GM23338 (cell line): ENCODE measurements at regions not wholly inside any gene's neighbourhood (a gene's known extent, or its start where the extent isn't known, plus 50 kb on each side); places are given as distances from the start of the nearest gene placed in this dataset.

ENCODE experiments used
- ATAC-seq: fragments of 200-7000 bp; cut with Tn5 transposase; 3 replicates; pipeline ENCODE4 v1.9.1; 2020
- DNase-seq: peaks from one replicate; pipeline ENCODE4 v3.0.0-alpha.2; 2015; ENCODE audit warnings: low spot score
- H2AFZ ChIP-seq: fragments of 200-600 bp; sonication (generic); 2 replicates; pipeline ENCODE4 v1.8.0; 2016; ENCODE audit warnings: antibody characterized with exemption, mild to moderate bottlenecking, moderate library complexity
- H3F3A ChIP-seq: fragments of 200-600 bp; sonication (generic); replicated peaks from 2 replicates; pipeline ENCODE4 v1.8.0; 2017; ENCODE audit warnings: antibody characterized with exemption, mixed run types, low read depth
- H3K27ac ChIP-seq: fragments of 200-600 bp; sonication (generic); 2 replicates; pipeline ENCODE4 v1.6.1; 2016; ENCODE audit warnings: low read depth
- H3K27me3 ChIP-seq: fragments of 200-600 bp; sonication (generic); 2 replicates; pipeline ENCODE4 v1.8.0; 2016; ENCODE audit warnings: mild to moderate bottlenecking, mixed run types, moderate library complexity; ENCODE audit not compliant: insufficient read depth
- H3K36me3 ChIP-seq: fragments of 200-600 bp; sonication (generic); 2 replicates; pipeline ENCODE4 v1.8.0; 2016; ENCODE audit warnings: mild to moderate bottlenecking; ENCODE audit not compliant: insufficient read depth
- H3K4me1 ChIP-seq: fragments of 200-600 bp; sonication (generic); 2 replicates; pipeline ENCODE4 v1.8.0; 2016; ENCODE audit warnings: mild to moderate bottlenecking, moderate library complexity; ENCODE audit not compliant: insufficient read depth
- H3K4me2 ChIP-seq: fragments of 200-600 bp; sonication (generic); 2 replicates; pipeline ENCODE4 v1.7.1; 2017; ENCODE audit warnings: mixed run types
- H3K4me3 ChIP-seq: fragments of 200-600 bp; sonication (generic); 2 replicates; pipeline ENCODE4 v1.6.1; 2016; ENCODE audit warnings: mixed run types
- H3K79me2 ChIP-seq: fragments of 200-600 bp; sonication (generic); replicated peaks from 2 replicates; pipeline ENCODE4 v1.8.0; 2017; ENCODE audit warnings: mild to moderate bottlenecking; ENCODE audit not compliant: insufficient read depth
- H3K9me2 ChIP-seq: fragments of 200-600 bp; sonication (generic); 2 replicates; pipeline ENCODE4 v1.8.0; 2017; ENCODE audit not compliant: insufficient read depth
- H4K20me1 ChIP-seq: fragments of 200-600 bp; sonication (generic); replicated peaks from 2 replicates; pipeline ENCODE4 v1.8.0; 2017; ENCODE audit warnings: mild to moderate bottlenecking; ENCODE audit not compliant: insufficient read depth
- H3K27ac Mint-ChIP-seq: 2 replicates; pipeline ENCODE4 v1.8.0; 2020; ENCODE audit warnings: inconsistent platforms, mild to moderate bottlenecking, moderate library complexity, mixed read lengths
- H3K27me3 Mint-ChIP-seq: 3 replicates; pipeline ENCODE4 v1.8.0; 2022; ENCODE audit warnings: low read depth, mild to moderate bottlenecking, moderate library complexity, mixed read lengths, inconsistent platforms; ENCODE audit not compliant: insufficient read depth, poor library complexity
- H3K36me3 Mint-ChIP-seq: 3 replicates; pipeline ENCODE4 v1.8.0; 2021; ENCODE audit warnings: low read depth, mild to moderate bottlenecking, inconsistent platforms, moderate library complexity, mixed read lengths
- H3K4me1 Mint-ChIP-seq: 3 replicates; pipeline ENCODE4 v1.8.0; 2020; ENCODE audit warnings: mild to moderate bottlenecking, inconsistent platforms, mixed read lengths
- H3K4me3 Mint-ChIP-seq: 3 replicates; pipeline ENCODE4 v1.8.0; 2021; ENCODE audit warnings: moderate library complexity, mild to moderate bottlenecking, inconsistent platforms, mixed read lengths
- H3K9me3 Mint-ChIP-seq: 3 replicates; pipeline ENCODE4 v1.8.0; 2020; ENCODE audit warnings: moderate library complexity, mild to moderate bottlenecking, inconsistent platforms, mixed read lengths
- CREB1 ChIP-seq: fragments of 250-450 bp; sonication (Bioruptor Pico); IDR thresholded peaks from 2 replicates; pipeline ENCODE4 v1.5.0; 2020; ENCODE audit warnings: low read depth, mild to moderate bottlenecking, moderate library complexity
- EZH2 ChIP-seq: fragments of 200-600 bp; sonication (generic); IDR thresholded peaks from one replicate; pipeline ENCODE4 v1.8.0; 2017; ENCODE audit warnings: antibody characterized with exemption, mild to moderate bottlenecking, low read depth; ENCODE audit not compliant: unreplicated experiment
- EZH2phosphoT487 ChIP-seq: fragments of 200-600 bp; sonication (generic); IDR thresholded peaks from one replicate; pipeline ENCODE4 v1.8.1; 2018; ENCODE audit warnings: antibody characterized with exemption; ENCODE audit not compliant: unreplicated experiment
- JUNB ChIP-seq: IDR thresholded peaks from one replicate; pipeline ENCODE4 v1.6.1; 2016; ENCODE audit warnings: antibody characterized with exemption; ENCODE audit not compliant: unreplicated experiment
- NANOG ChIP-seq: IDR thresholded peaks from 2 replicates; pipeline ENCODE4 v1.6.1; 2016; ENCODE audit warnings: antibody characterized with exemption, borderline replicate concordance
- POLR2AphosphoS5 ChIP-seq: IDR thresholded peaks from 2 replicates; pipeline ENCODE4 v1.6.1; 2016; ENCODE audit warnings: antibody characterized with exemption, low read depth
- STAT1 ChIP-seq: IDR thresholded peaks from one replicate; pipeline ENCODE4 v1.6.1; 2016; ENCODE audit warnings: antibody characterized with exemption; ENCODE audit not compliant: unreplicated experiment
- ZNF114 ChIP-seq: fragments of 250-450 bp; sonication (Bioruptor Pico); IDR thresholded peaks from 2 replicates; pipeline ENCODE4 v1.5.0; 2020; ENCODE audit warnings: mild to moderate bottlenecking, moderate library complexity
- ZNF331 ChIP-seq: fragments of 250-450 bp; sonication (Bioruptor Pico); IDR thresholded peaks from 2 replicates; pipeline ENCODE4 v1.5.0; 2020; ENCODE audit warnings: low read depth, mild to moderate bottlenecking, moderate library complexity
- TF ChIP-seq, protein P1 (sequence below), 2 experiments: fragments of 200-600 bp in 1 of 2; sonication (generic) in 1 of 2; conservative IDR thresholded peaks; 2 replicates each; pipeline versions ENCODE4 v1.5.1 to v1.6.1; 2016 to 2017; ENCODE audit warnings: antibody characterized with exemption in 2 of 2, low read depth in 2 of 2, mild to moderate bottlenecking in 2 of 2, moderate library complexity in 1 of 2
- TF ChIP-seq, protein P2 (sequence below): fragments of 250-450 bp; sonication (Bioruptor Pico); IDR thresholded peaks from 2 replicates; pipeline ENCODE4 v1.5.0; 2020; ENCODE audit warnings: mild to moderate bottlenecking, moderate library complexity
- TF ChIP-seq, protein P3 (sequence below): IDR thresholded peaks from one replicate; pipeline ENCODE4 v1.6.1; 2018; ENCODE audit warnings: antibody characterized with exemption; ENCODE audit not compliant: unreplicated experiment

DNA sequence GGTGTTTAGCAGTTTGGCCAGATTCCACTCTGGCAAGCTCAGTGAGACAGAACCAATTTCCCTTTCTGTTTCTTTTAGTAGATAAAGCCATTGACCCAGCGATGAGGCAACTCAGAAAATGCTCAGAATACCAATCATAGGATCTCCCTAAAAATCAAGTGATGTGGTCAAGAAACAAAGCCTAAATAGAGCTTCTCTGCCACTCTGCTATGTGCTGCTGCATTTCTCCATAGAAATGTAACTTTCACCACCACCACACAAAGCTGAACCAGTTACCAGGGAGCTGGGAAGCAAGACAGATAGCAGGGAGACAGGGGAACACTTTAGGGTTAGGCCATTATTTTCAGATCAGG lies 109.8 kb downstream of the RPL22L1 start:
- ATAC-seq, result no peak; the same call in 2 of the 3 replicates
- Histone ChIP-seq H3K27ac (no peak overlapping the region), H3K4me3 (no peak overlapping the region), H3K79me2 (no peaks in the 10 kb centered on the region), H3K4me1 (no peaks in the 10 kb centered on the region), H2AFZ (peak overlapping the region; percentile 40; the same call in 1 of the 2 replicates), H3K4me2 (no peak overlapping the region), H3F3A (no peaks in the 10 kb centered on the region), H4K20me1 (no peaks in the 10 kb centered on the region), H3K9me2 (no peaks in the 10 kb centered on the region), H3K36me3 (no peaks in the 10 kb centered on the region), H3K27me3 (no peaks in the 10 kb centered on the region)
- Mint-ChIP-seq H3K36me3 (no peaks in the 10 kb centered on the region), H3K4me1 (peaks cover 10% of the 10 kb centered on the region), H3K4me3 (no peak overlapping the region), H3K9me3 (no peaks in the 10 kb centered on the region), H3K27ac (peak overlapping the region; percentile 27; the same call in 1 of the 2 replicates), H3K27me3 (no peaks in the 10 kb centered on the region)
- TF ChIP-seq, protein P1, sequence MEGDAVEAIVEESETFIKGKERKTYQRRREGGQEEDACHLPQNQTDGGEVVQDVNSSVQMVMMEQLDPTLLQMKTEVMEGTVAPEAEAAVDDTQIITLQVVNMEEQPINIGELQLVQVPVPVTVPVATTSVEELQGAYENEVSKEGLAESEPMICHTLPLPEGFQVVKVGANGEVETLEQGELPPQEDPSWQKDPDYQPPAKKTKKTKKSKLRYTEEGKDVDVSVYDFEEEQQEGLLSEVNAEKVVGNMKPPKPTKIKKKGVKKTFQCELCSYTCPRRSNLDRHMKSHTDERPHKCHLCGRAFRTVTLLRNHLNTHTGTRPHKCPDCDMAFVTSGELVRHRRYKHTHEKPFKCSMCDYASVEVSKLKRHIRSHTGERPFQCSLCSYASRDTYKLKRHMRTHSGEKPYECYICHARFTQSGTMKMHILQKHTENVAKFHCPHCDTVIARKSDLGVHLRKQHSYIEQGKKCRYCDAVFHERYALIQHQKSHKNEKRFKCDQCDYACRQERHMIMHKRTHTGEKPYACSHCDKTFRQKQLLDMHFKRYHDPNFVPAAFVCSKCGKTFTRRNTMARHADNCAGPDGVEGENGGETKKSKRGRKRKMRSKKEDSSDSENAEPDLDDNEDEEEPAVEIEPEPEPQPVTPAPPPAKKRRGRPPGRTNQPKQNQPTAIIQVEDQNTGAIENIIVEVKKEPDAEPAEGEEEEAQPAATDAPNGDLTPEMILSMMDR (conservative IDR thresholded peaks at IDR 0.05; ENCODE audit: low read depth in 2 of 2), result no peak
- no peak for TF ChIP-seq CREB1
- TF ChIP-seq, protein P2, sequence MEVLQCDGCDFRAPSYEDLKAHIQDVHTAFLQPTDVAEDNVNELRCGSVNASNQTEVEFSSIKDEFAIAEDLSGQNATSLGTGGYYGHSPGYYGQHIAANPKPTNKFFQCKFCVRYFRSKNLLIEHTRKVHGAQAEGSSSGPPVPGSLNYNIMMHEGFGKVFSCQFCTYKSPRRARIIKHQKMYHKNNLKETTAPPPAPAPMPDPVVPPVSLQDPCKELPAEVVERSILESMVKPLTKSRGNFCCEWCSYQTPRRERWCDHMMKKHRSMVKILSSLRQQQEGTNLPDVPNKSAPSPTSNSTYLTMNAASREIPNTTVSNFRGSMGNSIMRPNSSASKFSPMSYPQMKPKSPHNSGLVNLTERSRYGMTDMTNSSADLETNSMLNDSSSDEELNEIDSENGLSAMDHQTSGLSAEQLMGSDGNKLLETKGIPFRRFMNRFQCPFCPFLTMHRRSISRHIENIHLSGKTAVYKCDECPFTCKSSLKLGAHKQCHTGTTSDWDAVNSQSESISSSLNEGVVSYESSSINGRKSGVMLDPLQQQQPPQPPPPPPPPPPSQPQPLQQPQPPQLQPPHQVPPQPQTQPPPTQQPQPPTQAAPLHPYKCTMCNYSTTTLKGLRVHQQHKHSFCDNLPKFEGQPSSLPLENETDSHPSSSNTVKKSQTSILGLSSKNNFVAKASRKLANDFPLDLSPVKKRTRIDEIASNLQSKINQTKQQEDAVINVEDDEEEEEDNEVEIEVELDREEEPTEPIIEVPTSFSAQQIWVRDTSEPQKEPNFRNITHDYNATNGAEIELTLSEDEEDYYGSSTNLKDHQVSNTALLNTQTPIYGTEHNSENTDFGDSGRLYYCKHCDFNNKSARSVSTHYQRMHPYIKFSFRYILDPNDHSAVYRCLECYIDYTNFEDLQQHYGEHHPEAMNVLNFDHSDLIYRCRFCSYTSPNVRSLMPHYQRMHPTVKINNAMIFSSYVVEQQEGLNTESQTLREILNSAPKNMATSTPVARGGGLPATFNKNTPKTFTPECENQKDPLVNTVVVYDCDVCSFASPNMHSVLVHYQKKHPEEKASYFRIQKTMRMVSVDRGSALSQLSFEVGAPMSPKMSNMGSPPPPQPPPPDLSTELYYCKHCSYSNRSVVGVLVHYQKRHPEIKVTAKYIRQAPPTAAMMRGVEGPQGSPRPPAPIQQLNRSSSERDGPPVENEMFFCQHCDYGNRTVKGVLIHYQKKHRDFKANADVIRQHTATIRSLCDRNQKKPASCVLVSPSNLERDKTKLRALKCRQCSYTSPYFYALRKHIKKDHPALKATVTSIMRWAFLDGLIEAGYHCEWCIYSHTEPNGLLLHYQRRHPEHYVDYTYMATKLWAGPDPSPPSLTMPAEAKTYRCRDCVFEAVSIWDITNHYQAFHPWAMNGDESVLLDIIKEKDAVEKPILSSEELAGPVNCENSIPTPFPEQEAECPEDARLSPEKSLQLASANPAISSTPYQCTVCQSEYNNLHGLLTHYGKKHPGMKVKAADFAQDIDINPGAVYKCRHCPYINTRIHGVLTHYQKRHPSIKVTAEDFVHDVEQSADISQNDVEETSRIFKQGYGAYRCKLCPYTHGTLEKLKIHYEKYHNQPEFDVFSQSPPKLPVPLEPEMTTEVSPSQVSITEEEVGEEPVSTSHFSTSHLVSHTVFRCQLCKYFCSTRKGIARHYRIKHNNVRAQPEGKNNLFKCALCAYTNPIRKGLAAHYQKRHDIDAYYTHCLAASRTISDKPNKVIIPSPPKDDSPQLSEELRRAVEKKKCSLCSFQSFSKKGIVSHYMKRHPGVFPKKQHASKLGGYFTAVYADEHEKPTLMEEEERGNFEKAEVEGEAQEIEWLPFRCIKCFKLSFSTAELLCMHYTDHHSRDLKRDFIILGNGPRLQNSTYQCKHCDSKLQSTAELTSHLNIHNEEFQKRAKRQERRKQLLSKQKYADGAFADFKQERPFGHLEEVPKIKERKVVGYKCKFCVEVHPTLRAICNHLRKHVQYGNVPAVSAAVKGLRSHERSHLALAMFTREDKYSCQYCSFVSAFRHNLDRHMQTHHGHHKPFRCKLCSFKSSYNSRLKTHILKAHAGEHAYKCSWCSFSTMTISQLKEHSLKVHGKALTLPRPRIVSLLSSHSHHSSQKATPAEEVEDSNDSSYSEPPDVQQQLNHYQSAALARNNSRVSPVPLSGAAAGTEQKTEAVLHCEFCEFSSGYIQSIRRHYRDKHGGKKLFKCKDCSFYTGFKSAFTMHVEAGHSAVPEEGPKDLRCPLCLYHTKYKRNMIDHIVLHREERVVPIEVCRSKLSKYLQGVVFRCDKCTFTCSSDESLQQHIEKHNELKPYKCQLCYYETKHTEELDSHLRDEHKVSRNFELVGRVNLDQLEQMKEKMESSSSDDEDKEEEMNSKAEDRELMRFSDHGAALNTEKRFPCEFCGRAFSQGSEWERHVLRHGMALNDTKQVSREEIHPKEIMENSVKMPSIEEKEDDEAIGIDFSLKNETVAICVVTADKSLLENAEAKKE, result no peak
- no peak for TF ChIP-seq EZH2phosphoT487
- no peak for TF ChIP-seq JUNB
- TF ChIP-seq, protein P3, sequence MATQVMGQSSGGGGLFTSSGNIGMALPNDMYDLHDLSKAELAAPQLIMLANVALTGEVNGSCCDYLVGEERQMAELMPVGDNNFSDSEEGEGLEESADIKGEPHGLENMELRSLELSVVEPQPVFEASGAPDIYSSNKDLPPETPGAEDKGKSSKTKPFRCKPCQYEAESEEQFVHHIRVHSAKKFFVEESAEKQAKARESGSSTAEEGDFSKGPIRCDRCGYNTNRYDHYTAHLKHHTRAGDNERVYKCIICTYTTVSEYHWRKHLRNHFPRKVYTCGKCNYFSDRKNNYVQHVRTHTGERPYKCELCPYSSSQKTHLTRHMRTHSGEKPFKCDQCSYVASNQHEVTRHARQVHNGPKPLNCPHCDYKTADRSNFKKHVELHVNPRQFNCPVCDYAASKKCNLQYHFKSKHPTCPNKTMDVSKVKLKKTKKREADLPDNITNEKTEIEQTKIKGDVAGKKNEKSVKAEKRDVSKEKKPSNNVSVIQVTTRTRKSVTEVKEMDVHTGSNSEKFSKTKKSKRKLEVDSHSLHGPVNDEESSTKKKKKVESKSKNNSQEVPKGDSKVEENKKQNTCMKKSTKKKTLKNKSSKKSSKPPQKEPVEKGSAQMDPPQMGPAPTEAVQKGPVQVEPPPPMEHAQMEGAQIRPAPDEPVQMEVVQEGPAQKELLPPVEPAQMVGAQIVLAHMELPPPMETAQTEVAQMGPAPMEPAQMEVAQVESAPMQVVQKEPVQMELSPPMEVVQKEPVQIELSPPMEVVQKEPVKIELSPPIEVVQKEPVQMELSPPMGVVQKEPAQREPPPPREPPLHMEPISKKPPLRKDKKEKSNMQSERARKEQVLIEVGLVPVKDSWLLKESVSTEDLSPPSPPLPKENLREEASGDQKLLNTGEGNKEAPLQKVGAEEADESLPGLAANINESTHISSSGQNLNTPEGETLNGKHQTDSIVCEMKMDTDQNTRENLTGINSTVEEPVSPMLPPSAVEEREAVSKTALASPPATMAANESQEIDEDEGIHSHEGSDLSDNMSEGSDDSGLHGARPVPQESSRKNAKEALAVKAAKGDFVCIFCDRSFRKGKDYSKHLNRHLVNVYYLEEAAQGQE, result no peak
- TF ChIP-seq EZH2, result no peak
- TF ChIP-seq POLR2AphosphoS5, result no peak
- no peak for TF ChIP-seq NANOG
- TF ChIP-seq STAT1, result no peak
- TF ChIP-seq ZNF114, result no peak
- TF ChIP-seq ZNF331 (CRISPR knock-in tag), result no peak
- no peak for DNase-seq
